Stimulated activated naive CD8-positive, alpha-beta T cell treated with anti-CD3 and anti-CD28 coated beads, Interleukin-15, Interleukin-2, amounts not matched to agents 100 U/mL and 50 U/mL, for 24 hours (primary cell): ENCODE measurements at regions not wholly inside any gene's neighbourhood (a gene's known extent, or its start where the extent isn't known, plus 50 kb on each side); places are given as distances from the start of the nearest gene placed in this dataset.

Experiments used
- ATAC-seq: fragments of 150-1000 bp; cut with Tn5 transposase; one replicate; pipeline ENCODE4 v1.10.0; 2021
- DNase-seq: peaks from one replicate; pipeline ENCODE4 v3.0.0; 2021

- DNase-seq, result no peak
- ATAC-seq, result no peak
Measured at GRCh38 chr9:95620722-95621121, 104.0 kb upstream of the PTCH1 start.

- ATAC-seq, result no peak
- DNase-seq, result no peak
Measured at GRCh38 chr9:95620314-95620713, 103.5 kb upstream of the PTCH1 start.

- ATAC-seq, result no peak
- DNase-seq, result no peak
Measured at GRCh38 chr9:95615246-95615645, 98.5 kb upstream of the PTCH1 start.

GRCh38 chr9:95613670-95614069 is 96.9 kb upstream of the PTCH1 start:
- no peak for DNase-seq
- no peak for ATAC-seq

- ATAC-seq, result no peak
- DNase-seq, result no peak
Measured at GRCh38 chr9:95611354-95611753, 94.6 kb upstream of the PTCH1 start.

- ATAC-seq, result no peak
- DNase-seq, result no peak
Measured at GRCh38 chr9:95610006-95610785, 93.4 kb upstream of the PTCH1 start.

- DNase-seq (no peak), ATAC-seq (no peak)
Measured at GRCh38 chr9:95609426-95609825, 92.7 kb upstream of the PTCH1 start.

GRCh38 chr9:95608341-95608740 is 91.6 kb upstream of the PTCH1 start:
- no peak for DNase-seq
- no peak for ATAC-seq

GRCh38 chr9:95607507-95607906 is 90.7 kb upstream of the PTCH1 start:
- DNase-seq (no peak), ATAC-seq (no peak)

GRCh38 chr9:95606489-95607350 is 89.9 kb upstream of the PTCH1 start:
- no peak for ATAC-seq
- no peak for DNase-seq

- ATAC-seq, result no peak
- no peak for DNase-seq
Measured at GRCh38 chr9:95605816-95606488, 89.2 kb upstream of the PTCH1 start.

GRCh38 chr9:95605101-95605500 is 88.3 kb upstream of the PTCH1 start:
- ATAC-seq (no peak), DNase-seq (no peak)

GRCh38 chr9:95598236-95598635 is 81.5 kb upstream of the PTCH1 start:
- no peak for DNase-seq
- ATAC-seq, result no peak

GRCh38 chr9:95595721-95596295 is 79.0 kb upstream of the PTCH1 start:
- ATAC-seq (no peak), DNase-seq (no peak)

GRCh38 chr9:95592931-95593330 is 76.2 kb upstream of the PTCH1 start:
- ATAC-seq, result no peak
- DNase-seq, result no peak

- ATAC-seq (no peak), DNase-seq (no peak)
Measured at GRCh38 chr9:95588724-95589588, 72.2 kb upstream of the PTCH1 start.

- no peak for DNase-seq
- ATAC-seq, result no peak
Measured at GRCh38 chr9:95587021-95587964, 70.5 kb upstream of the PTCH1 start.

- no peak for DNase-seq
- ATAC-seq, result no peak
Measured at GRCh38 chr9:95586326-95586725, 69.6 kb upstream of the PTCH1 start.

GRCh38 chr9:95585824-95586223 is 69.1 kb upstream of the PTCH1 start:
- no peak for ATAC-seq

GRCh38 chr9:95584176-95584575 is 67.4 kb upstream of the PTCH1 start:
- DNase-seq (no peak), ATAC-seq (no peak)

More at GRCh38 chr9:95585824-95586223, 69.1 kb upstream of the PTCH1 start:
- no peak for DNase-seq
